NCI-H1930 (cell line): ENCODE measurements at regions not wholly inside any gene's neighbourhood (a gene's known extent, or its start where the extent isn't known, plus 50 kb on each side); places are given as distances from the start of the nearest gene placed in this dataset.
"Not testable (repeated sequence)": the region's sequence is repeated elsewhere in the genome, so short reads cannot be mapped to it uniquely, and the experiment has no call there.

Experiments used
- DNase-seq, 2 experiments: peaks; one replicate each; lab custom pipeline; 2025; lab: John Stamatoyannopoulos, UW

DNA sequence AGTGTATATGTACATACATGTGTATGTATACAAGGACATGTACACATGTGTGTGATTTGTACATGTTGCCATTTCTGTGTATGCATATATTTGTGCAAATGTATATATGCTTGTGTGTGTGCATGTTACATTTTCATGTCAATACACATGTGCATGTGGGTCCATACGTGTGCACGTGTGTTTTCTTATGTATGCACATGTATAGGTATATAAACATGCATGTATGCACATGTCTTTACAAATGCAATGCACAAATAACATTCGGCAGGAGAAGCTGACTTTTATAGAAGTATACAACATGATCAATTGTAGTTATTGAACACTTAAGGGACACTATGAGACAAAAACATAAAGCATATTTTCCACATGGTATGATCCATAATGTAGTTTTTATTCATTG, 307.4 kb upstream of the SEMA3C start:
- DNase-seq: no peak

DNA sequence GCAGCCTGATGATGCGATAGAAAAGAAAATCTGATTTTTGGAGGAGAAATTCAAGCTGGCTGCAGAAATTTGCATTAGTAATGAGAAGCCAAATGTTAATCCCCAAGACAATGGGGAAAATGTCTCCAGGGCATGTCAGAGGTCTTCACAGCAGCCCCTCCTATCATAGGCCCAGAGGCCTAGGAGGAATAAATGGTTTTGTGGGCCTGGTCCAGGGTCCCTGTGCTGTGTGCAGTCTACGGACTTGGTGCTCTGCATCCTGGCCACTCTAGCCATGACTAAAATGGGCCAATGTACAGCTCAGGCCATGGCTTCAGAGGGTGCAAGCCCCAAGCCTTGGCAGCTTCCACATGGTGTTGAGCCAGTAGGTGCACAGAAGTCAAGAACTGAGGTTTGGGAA, 303.8 kb upstream of the SEMA3C start:
- DNase-seq: not testable (repeated sequence)

DNA sequence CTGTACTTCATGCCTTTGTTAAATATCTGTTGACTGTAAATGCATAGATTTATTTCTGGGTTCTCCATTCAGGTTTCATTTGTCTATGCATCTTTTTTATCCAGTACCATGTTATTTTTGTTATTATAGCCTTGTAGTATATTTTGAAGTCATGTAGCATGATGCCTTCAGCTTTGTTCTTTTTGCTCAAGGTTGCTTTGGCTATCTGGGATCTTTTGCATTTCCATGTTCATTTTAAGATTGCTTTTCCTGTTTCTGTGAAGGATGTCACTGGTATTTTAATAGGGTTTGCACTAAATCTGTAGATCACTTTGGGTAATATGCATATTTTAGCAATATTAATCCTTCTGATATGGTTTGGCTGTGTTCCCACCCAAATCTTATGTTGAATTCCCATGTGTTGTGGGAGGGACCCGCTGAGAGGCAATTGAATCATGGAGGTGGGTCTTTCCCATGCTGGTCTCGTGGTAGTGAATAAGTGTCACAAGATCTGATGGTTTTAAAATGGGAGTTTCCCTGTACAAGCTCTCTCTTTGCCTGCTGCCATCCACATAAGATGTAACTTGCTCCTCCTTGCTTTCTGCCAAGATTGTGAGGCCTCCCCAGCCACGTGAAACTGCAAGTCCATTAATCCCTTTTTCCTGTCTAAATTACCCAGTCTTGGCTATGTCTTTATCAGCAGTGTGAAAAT, 302.8 kb upstream of the SEMA3C start:
- no peak for DNase-seq

DNA sequence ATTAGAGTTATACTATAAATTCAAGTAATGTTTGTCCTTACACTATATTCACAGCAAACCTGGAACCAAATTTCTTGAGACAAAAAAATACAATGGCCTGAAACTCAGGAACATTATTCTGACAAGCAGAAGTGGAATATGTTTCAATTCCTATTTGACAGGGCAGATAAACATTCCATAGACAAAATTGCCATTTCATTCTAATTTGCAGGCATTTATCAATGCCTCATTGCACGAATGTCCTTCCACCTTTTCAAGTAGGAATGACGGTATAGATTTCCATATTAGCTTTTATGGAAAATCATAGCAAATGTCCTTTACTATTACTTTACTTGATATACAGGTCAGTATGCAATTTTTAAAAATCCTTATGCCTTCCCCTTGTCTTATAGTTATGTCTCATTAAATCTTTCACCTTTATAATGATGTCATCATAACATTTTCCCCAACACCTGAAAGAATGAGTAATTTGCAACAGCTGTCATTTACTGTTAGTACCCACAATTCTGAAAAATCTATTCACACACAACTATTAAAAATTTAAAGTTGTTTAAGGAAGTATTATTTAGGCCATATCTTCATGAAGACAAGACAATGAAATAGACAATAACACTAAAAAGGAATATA, 299.7 kb upstream of the SEMA3C start:
- no peak for DNase-seq

DNA sequence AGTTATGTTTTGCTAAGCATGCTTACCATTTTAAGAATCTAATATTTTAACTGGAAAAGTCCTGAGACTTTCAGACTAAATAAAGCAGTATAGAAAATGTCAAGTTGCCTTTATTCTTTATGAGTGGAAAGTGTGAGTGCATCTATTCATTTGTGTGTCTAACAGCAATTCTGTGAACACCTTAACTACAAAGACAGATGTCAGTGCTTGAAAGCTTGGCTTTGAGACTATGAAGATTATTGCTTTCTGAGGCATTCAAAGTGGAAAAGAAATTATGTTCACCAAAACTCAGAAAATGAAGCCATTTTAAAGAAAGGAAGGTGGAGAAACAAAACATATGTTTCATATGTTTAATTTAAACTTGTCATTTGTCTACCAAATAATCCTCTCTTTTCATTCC, 294.5 kb upstream of the SEMA3C start:
- DNase-seq: no peak

GRCh38 chr7:81211934-81212320, 293.1 kb upstream of the SEMA3C start:
- DNase-seq: no peak

- DNase-seq: no peak
Observed at GRCh38 chr7:81211204-81211933, 292.5 kb upstream of the SEMA3C start.

- DNase-seq: no peak
Observed at GRCh38 chr7:81210137-81211064, 291.6 kb upstream of the SEMA3C start.

DNA sequence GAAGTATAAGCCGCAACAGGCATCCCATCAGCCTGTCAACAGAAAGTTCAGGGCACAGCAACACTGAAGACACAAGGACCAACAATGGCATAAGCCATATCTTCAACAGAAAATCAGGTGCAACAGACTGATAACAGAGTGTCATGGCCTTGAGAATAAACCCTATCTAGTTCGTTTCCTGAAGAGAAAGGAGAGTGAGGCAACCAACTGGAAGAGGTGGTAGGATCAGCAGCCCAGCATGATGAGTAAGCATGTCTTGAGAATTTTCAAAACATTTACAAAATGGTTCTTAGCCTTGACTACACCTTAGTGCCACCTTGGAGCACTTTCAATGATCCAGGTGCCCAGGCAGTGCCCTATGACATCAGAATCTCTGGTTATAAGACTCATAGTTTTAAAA, 290.2 kb upstream of the SEMA3C start:
- no peak for DNase-seq

- DNase-seq: no peak
Observed at GRCh38 chr7:81207801-81208200, 288.9 kb upstream of the SEMA3C start.

DNA sequence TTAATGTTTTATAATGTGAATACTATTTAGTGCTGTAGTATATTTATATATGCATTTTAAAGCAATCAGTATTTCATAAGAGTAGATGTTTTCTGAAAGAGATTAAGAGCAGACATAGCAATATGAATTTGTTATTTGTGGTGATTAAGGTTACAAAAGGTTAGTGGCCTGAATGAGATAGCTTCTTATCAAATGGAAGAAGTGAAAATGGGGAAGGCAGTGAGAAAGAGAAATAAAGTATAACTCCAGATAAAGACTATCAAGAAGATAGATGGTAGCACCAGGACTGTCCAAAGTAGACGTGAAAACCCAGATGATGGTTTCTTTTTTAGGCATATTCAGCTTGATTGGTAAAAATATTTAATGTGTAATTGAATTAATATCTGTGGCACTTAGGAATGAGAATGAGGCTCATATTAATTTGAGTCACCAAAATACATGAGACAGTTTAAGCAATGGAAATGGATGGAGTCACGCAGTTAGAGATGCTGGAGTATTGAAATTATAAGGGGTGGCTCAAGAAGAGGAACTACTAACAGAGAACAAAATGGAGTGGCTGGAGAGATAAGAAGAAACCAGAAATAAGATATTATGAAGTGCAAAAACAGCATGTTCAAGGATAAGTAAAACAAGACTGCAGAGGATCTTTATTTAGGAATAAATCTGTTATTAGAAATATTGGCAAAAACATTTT, 288.0 kb upstream of the SEMA3C start:
- no peak for DNase-seq

DNA sequence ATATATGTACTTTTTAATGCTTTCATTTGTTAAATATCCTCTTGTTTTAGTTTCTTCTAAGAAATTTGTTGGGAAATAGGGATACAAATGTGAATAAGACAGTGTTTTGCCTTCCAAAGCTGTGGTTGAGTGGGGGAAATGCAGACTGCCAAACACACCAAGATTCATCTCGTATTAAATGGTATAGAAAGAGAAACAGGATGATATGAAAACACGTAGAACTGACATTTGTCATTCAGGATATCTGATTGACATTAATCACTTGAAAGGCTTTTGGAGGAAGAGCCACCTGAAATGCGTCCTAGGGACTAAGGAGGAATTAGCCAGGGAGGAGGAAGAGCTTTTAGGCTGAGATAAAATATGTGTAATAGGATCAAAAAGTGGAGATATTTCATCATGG, 287.4 kb upstream of the SEMA3C start:
- no peak for DNase-seq

DNA sequence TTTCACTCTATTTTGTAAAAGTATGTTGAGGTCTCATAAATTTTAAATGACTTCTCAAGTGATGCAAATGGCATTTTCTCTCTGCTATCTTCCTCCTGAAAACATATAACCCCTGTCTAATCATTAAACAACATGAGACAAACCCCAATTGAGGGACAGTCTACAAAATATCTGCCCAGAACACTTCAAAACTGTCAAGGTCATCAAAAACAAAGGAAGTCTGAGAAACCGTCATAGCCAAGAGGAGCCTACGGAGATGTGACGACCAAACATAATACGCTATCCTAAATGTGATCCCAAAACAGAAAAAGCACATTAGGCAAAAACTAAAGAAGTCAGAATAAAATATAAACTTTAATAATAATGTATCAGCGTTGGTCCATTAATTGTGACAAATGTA, 282.3 kb upstream of the SEMA3C start:
- no peak for DNase-seq

GRCh38 chr7:81198766-81199165, 279.9 kb upstream of the SEMA3C start:
- no peak for DNase-seq

- no peak for DNase-seq
Observed at GRCh38 chr7:81197266-81197665, 278.4 kb upstream of the SEMA3C start.

- no peak for DNase-seq
Observed at GRCh38 chr7:81195033-81195432, 276.2 kb upstream of the SEMA3C start.

- DNase-seq: no peak
Observed at GRCh38 chr7:81190997-81191768, 272.3 kb upstream of the SEMA3C start.

- DNase-seq: no peak
Observed at GRCh38 chr7:81187753-81188152, 268.9 kb upstream of the SEMA3C start.

- DNase-seq: no peak
Observed at GRCh38 chr7:81186691-81187090, 267.8 kb upstream of the SEMA3C start.

GRCh38 chr7:81185072-81185471, 266.2 kb upstream of the SEMA3C start:
- DNase-seq: no peak

DNA sequence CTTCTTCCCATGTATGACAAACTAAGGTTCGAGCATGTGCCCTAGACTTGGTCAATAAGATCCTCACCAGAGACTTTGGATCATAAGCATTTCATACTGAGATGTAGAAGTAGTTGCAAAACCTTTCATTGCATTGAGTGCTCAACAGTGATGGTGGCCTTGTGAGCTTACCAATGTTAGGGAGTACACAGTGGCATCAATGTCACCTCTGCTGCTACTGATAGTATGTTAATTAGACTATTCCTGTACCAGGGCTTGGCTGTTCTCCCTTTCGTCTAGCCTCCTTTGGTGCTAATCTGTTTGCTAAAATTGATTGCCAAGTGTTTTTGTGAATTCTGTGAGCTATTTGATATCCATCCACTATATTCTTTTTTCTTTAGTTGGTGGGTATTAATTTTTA, 264.5 kb upstream of the SEMA3C start:
- DNase-seq: no peak
